Mucosa of descending colon (tissue), 3 donors: ENCODE measurements at regions not wholly inside any gene's neighbourhood (a gene's known extent, or its start where the extent isn't known, plus 50 kb on each side); places are given as distances from the start of the nearest gene placed in this dataset.
"Not testable (repeated sequence)": the region's sequence is repeated elsewhere in the genome, so short reads cannot be mapped to it uniquely, and the experiment has no call there.

ENCODE experiments used
- ATAC-seq: fragments of 200-7000 bp; cut with Tn5 transposase; one replicate; pipeline ENCODE4 v1.9.1; 2020; ENCODE audit warnings: mild to moderate bottlenecking, moderate library complexity
- DNase-seq, 3 donors: peaks; one replicate each; pipeline ENCODE4 v3.0.0-alpha.2; 2020
- H3K36me3 ChIP-seq: fragments of 200-600 bp; one replicate; pipeline ENCODE4 v1.8.0; 2021; ENCODE audit warnings: low read depth, mild to moderate bottlenecking
- H3K4me1 ChIP-seq: fragments of 200-600 bp; one replicate; pipeline ENCODE4 v1.8.0; 2021; ENCODE audit warnings: low read depth, mild to moderate bottlenecking
- H3K4me3 ChIP-seq: fragments of 200-600 bp; one replicate; pipeline ENCODE4 v1.8.0; 2021; ENCODE audit warnings: mild to moderate bottlenecking
- H3K9me3 ChIP-seq: fragments of 200-600 bp; one replicate; pipeline ENCODE4 v1.8.0; 2021; ENCODE audit warnings: mild to moderate bottlenecking
- intact Hi-C, 2 donors: fragments of 100-400 bp; cut with DNase I in 1 of 2; cut with micrococcal nuclease in 1 of 2; formaldehyde crosslinking; loops; one replicate each; pipeline versions ENCODE4 v1.11.0 to v1.11.1; 2022; cut with DNase I, micrococcal nuclease
- TF ChIP-seq, protein P1 (sequence below): fragments of 200-600 bp; IDR thresholded peaks from one replicate; pipeline ENCODE4 v1.8.0; 2022; ENCODE audit warnings: antibody characterized with exemption, mild to moderate bottlenecking
- donor health status: DM: no; HTN: no; CAD: no; lungs with moderate emphysema.
- donor health status: DM: no; HTN: no; CAD: no.
- donor health status: DM: no; HTN: yes; CAD: no.

DNA sequence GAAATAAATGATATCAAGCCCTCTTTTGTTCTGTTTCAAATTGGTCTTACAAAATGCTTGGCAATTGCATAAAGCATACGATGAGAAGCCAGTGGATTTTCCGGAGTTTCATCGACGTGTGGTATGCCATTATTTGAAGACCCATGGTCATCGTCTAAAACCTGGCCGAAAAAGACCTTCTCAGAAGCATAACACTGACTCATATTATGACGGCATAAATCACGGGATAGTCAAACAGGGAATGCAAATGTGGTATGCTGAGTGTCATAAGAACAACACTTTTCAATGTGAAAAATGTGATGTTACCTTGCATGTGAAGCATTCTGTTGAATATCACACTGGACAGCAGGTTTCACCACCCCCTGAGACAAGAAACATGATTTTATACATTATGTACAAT is 695.2 kb downstream of the GRXCR1 start:
- H3K4me1 ChIP-seq: no peaks in the 10 kb centered on the region
- TF ChIP-seq, protein P1, sequence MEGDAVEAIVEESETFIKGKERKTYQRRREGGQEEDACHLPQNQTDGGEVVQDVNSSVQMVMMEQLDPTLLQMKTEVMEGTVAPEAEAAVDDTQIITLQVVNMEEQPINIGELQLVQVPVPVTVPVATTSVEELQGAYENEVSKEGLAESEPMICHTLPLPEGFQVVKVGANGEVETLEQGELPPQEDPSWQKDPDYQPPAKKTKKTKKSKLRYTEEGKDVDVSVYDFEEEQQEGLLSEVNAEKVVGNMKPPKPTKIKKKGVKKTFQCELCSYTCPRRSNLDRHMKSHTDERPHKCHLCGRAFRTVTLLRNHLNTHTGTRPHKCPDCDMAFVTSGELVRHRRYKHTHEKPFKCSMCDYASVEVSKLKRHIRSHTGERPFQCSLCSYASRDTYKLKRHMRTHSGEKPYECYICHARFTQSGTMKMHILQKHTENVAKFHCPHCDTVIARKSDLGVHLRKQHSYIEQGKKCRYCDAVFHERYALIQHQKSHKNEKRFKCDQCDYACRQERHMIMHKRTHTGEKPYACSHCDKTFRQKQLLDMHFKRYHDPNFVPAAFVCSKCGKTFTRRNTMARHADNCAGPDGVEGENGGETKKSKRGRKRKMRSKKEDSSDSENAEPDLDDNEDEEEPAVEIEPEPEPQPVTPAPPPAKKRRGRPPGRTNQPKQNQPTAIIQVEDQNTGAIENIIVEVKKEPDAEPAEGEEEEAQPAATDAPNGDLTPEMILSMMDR: no peak
- H3K4me3 ChIP-seq: no peak overlapping the region
- peaks cover 41% of the 10 kb centered on the region for H3K9me3 ChIP-seq
- no peak for ATAC-seq
- H3K36me3 ChIP-seq: no peaks in the 10 kb centered on the region
- intact Hi-C loops: no loop called here
- no peak for DNase-seq

DNA sequence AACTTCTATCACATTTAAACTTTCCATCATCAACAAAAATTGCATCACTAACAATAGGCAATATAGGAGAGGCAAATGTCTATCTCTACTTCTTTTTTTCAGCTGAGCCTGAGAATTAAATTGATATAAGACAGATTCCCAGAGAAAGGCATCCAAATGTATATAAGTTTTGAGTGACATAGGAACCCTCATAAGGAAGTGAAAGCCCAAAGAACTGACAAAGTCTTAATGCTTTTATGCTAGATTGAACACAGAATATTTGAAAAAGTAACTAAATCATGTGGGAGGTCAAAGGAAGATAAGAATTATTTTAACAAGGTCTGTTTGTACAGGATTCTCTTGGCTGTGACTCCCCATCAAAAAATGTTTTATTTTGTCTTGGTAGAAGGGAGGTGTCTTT is 714.9 kb downstream of the GRXCR1 start:
- no peaks in the 10 kb centered on the region for H3K4me1 ChIP-seq
- H3K9me3 ChIP-seq: peaks cover 25% of the 10 kb centered on the region
- no peaks in the 10 kb centered on the region for H3K36me3 ChIP-seq
- ATAC-seq: no peak
- TF ChIP-seq, protein P1: no peak
- no peak for DNase-seq
- intact Hi-C loops: no loop called here
- H3K4me3 ChIP-seq: no peak overlapping the region

DNA sequence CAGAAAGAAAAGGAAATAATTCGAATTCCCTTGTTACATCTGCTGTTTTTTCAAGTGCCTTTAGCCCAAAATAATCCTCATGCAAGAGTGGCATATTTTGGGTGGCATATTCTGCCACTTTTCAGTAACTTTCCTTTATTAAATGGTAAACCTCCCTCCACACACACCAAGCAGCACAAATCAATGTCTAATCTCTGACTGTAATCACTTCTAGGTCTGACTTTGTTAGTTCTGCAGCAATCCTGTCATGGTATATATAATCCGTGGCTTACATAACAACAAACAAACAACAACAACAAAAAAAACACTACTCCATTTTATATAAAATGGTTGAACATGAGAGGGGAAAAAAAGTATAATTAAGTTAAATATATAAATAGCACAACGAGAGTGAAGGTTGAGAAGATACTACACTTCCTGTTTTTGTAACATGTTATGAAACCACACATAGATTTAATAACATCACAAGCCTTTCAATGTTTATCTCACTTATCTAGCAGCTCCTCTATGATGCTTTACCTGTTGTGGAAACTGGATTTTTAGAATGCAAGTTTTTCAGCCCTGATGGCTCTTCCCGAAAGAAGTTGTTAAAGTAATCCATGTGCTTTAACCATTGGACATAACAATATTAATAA is 715.4 kb downstream of the GRXCR1 start:
- DNase-seq: no peak
- no peaks in the 10 kb centered on the region for H3K36me3 ChIP-seq
- intact Hi-C loops: no loop called here
- no peaks in the 10 kb centered on the region for H3K4me1 ChIP-seq
- H3K4me3 ChIP-seq: no peak overlapping the region
- peaks cover 23% of the 10 kb centered on the region for H3K9me3 ChIP-seq
- TF ChIP-seq, protein P1: no peak
- no peak for ATAC-seq

DNA sequence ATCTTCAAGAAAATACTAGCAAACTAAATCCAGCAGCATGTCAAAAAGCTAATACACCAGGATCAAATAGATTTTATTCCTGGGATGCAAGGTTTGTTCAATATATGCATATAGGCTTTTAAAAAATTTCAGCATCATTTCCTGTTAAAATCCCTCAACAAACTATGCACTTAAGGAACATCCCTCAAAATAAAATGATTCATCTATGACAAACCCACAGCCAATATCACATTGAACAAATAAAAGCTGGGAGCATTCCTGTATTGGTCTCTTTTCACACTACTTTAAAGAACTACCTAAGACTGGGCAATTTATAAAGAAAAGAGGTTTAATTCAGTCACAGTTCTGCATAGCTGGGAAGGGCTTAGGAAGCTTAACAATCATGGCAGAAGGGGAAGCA is 726.7 kb downstream of the GRXCR1 start:
- no peaks in the 10 kb centered on the region for H3K4me1 ChIP-seq
- H3K4me3 ChIP-seq: no peak overlapping the region
- TF ChIP-seq, protein P1: no peak
- DNase-seq: no peak
- H3K36me3 ChIP-seq: no peaks in the 10 kb centered on the region
- ATAC-seq: no peak
- peaks cover 54% of the 10 kb centered on the region for H3K9me3 ChIP-seq
- intact Hi-C loops: no loop called here

DNA sequence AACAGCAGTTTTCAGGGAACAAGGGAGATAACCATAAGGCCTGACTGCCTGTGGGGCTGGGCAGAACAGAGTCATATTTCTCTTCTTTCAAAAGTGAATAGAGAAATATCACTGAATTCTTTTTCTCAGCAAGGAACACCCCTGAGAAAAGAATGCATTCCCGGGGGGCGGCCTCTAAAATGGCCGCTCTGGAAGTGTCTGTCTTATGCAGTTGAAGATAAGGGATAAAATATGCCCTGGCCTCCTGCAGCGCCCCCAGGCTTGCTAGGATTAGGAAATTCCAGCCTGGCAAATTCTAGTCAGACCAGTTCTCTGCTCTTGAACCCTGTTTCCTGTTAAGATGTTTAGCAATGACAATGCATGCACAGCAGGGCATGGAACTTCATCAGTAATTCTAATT is 745.4 kb downstream of the GRXCR1 start:
- H3K4me1 ChIP-seq, intact Hi-C loops, ATAC-seq, DNase-seq, H3K4me3 ChIP-seq, H3K36me3 ChIP-seq: not testable (repeated sequence)
- peaks cover 45% of the 10 kb centered on the region for H3K9me3 ChIP-seq

DNA sequence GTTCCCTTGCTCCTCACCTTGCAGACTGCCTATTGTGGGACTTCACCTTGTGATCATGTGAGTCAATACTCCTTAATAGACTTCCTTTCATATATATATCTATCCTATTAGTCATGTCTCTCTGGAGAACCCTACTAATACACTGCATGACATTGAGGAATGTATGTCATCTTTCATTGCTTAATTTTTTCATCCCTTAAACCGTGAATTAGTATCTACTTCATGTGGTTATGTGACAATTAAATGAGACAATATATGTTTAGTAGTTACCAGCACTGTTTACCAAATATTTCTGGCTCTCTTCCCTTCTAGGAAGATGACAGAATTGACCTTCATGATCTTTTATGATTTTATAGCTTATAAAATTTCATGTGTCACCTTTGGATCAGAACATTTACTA is 759.5 kb downstream of the GRXCR1 start:
- no peak overlapping the region for H3K4me3 ChIP-seq
- no peak for ATAC-seq
- intact Hi-C loops: no loop called here
- DNase-seq: no peak
- TF ChIP-seq, protein P1: no peak
- no peaks in the 10 kb centered on the region for H3K36me3 ChIP-seq
- H3K4me1 ChIP-seq: no peaks in the 10 kb centered on the region
- peaks cover 33% of the 10 kb centered on the region for H3K9me3 ChIP-seq

DNA sequence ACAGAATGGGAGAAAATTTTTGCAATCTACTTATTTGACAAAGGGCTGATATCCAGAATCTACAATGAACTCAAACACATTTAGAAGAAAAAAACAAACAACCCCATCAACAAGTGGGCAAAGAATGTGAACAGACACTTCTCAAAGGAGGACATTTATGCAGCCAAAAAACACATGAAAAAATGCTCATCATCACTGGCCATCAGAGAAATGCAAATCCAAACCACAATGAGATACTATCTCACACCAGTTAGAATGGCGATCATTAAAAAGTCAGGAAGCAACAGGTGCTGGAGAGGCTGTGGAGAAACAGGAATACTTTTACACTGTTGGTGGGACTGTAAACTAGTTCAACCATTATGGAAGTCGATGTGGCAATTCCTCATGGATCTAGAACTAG is 767.0 kb downstream of the GRXCR1 start:
- intact Hi-C loops, H3K4me3 ChIP-seq, ATAC-seq: not testable (repeated sequence)

DNA sequence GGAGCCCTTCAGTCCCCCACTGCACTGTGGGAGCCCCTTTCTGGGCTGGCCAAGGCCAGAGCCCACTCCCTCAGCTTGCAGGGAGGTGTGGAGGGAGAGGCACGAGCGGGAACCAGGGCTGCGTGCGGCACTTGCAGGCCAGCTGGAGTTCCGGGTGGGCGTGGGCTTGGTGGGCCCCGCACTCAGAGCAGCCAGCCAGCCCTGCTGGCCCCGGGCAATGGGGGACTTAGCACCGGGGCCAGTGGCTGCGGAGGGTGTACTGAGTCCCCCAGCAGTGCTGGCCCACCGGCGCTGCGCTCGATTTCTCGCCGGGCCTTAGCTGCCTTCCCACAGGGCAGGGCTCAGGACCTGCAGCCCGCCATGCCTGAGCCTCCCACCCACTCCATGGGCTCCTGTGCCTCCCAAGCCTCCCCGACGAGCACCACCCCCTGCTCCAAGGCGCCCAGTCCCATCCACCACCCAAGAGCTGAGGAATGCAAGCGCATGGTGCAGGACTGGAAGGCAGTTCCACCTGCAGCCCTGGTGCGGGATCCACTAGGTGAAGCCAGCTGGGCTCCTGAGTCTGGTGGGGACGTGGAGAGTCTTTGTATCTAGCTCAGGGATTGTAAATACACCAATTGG is 776.2 kb downstream of the KCTD8 start:
- H3K4me3 ChIP-seq, H3K4me1 ChIP-seq, ATAC-seq, intact Hi-C loops, H3K36me3 ChIP-seq: not testable (repeated sequence)
- peaks cover 59% of the 10 kb centered on the region for H3K9me3 ChIP-seq
- DNase-seq: peak in 1 of 3 donors; percentile 29

More for the DNA sequence above, 767.0 kb downstream of the GRXCR1 start:
- H3K4me1 ChIP-seq, DNase-seq, H3K9me3 ChIP-seq, H3K36me3 ChIP-seq: not testable (repeated sequence)
